ENCODE measurements at regions not wholly inside any gene's neighbourhood (a gene's known extent, or its start where the extent isn't known, plus 50 kb on each side); places are given as distances from the start of the nearest gene placed in this dataset.

- no peak for DNase-seq
Observed at GRCh38 chr11:91730620-91731019, 494.0 kb upstream of the FAT3 start.

GRCh38 chr11:91730057-91730456 lies 494.6 kb upstream of the FAT3 start:
- no peak for DNase-seq

DNA sequence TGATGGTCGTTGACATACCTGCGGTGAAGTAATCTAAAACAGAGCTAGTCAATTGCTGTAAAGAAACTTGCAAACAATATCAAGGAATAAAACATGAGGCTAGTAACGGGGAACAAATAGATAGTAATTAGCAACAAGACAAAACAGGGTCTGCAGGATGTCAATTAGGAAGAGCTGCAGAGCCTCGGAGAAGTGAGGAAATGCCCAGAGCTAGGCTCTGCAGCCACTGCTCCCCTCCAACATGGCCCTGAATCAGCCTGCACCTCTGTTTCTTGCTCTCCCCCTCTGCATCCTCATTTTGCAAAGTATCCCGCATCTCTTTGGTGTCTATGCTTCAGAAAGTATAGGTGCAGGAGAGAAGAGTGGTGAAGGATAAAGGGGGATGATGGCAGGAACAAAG lies 507.4 kb upstream of the FAT3 start:
- DNase-seq: no peak

GRCh38 chr11:91707652-91708482 lies 516.8 kb upstream of the FAT3 start:
- DNase-seq: no peak

- DNase-seq: no peak
Observed at GRCh38 chr11:91703042-91703441, 521.6 kb upstream of the FAT3 start.

GRCh38 chr11:91700854-91701253 lies 523.8 kb upstream of the FAT3 start:
- no peak for DNase-seq

DNA sequence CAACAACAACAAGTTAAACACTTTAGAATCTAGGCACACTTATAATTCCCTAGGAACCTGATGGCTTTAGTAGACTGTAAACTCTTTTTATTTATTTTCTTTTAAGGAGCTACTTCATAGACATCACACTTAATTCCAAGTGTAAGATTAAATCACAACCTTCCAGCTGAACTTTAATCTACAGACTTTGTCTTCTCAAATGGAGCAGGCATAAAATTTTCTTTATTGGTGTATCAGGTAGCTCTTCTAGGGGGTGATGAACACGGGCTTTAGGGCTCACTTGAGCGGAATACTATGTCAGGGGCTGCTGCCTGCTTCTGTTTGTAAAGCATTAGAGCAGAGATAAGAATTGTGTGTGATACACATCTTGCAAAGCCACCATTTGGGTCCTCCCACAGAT lies 525.8 kb upstream of the FAT3 start:
- no peak for DNase-seq

GRCh38 chr11:91694331-91694730 lies 530.3 kb upstream of the FAT3 start:
- DNase-seq: no peak

DNA sequence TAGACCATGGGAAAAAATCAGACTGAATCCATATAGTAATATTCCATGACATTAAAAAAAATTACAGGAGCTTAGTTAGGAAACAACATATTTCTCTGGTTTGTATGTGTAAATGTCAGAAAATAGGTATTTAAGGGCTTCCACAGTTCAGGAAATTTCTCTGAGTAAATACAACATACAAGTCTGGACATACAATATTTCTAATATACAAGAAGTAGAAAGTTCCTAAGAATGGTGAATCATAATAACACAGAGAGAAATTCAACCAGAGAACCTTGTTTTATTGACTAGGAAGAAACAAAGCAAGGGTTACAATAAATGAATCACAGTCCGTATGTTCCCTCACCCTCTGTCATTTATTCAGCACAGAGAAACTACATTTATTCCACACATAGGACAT lies 532.7 kb upstream of the FAT3 start:
- no peak for DNase-seq

GRCh38 chr11:91688672-91689071 lies 535.9 kb upstream of the FAT3 start:
- DNase-seq: no peak

DNA sequence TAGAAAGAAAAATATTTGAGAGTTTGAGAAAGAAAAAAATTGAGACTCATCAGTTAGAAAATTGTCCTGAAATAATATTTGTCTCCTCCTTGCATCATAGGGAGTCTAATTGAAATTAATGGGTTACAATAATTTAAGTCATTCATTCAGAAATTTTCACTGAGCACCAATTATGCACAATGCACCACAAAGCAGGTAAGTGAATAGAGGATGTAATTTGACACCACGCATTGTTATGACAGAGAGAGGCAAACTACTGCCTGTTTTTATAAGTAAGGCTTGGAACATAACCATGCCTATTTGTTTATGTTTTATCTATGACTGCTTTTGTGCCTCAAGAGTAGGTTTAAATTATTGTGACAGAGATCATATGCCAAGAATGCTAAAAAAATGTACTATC lies 537.9 kb upstream of the FAT3 start:
- DNase-seq: no peak

GRCh38 chr11:91686281-91686680 lies 538.3 kb upstream of the FAT3 start:
- no peak for DNase-seq

GRCh38 chr11:91673705-91674104 lies 550.9 kb upstream of the FAT3 start:
- DNase-seq: no peak

GRCh38 chr11:91664521-91664920 lies 560.1 kb upstream of the FAT3 start:
- DNase-seq: no peak

- no peak for DNase-seq
Observed at GRCh38 chr11:91660036-91660435, 564.6 kb upstream of the FAT3 start.

GRCh38 chr11:91654686-91655085 lies 569.9 kb upstream of the FAT3 start:
- no peak for DNase-seq

- DNase-seq: no peak
Observed at GRCh38 chr11:91653079-91653754, 571.4 kb upstream of the FAT3 start.

DNA sequence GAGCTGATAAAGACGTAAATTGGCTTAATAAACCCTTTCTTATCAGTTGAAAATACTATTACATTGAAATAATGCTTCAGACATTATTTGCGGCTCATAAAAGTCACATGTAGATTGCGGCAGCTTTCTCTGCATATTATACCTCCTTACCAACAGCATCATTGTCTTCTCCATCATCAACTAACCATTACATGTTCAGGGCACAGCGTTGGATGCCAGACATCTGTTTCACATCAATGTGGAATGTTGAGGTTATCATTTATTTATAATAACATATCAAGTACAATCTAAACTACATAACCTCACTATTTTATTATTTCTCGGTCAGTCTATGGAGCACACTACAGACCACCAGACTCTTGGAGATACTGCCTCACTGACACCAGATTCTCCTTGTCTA lies 573.8 kb upstream of the FAT3 start:
- no peak for DNase-seq

- no peak for DNase-seq
Observed at GRCh38 chr11:91641153-91641552, 583.5 kb upstream of the FAT3 start.

DNA sequence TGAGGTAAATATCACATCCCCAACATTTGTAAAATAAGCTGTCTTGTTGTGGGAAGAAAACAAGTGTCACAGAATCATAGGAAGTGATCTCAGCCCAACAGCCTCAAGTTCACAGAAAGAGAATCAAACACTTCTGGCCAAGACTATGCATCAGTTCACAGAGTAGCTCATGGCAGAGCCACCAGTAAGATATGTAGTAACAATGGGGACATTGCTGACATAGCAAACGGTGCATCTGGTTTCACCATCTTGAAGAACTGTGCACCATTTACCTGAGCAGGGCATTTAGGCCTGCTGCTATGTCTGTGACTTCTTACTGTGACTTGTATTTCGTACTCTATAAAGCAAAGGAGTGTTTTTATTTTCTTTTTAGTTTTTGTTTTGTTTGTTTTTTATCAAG lies 585.3 kb upstream of the FAT3 start:
- no peak for DNase-seq

GRCh38 chr11:91630916-91631673 lies 593.5 kb upstream of the FAT3 start:
- no peak for DNase-seq

DNA sequence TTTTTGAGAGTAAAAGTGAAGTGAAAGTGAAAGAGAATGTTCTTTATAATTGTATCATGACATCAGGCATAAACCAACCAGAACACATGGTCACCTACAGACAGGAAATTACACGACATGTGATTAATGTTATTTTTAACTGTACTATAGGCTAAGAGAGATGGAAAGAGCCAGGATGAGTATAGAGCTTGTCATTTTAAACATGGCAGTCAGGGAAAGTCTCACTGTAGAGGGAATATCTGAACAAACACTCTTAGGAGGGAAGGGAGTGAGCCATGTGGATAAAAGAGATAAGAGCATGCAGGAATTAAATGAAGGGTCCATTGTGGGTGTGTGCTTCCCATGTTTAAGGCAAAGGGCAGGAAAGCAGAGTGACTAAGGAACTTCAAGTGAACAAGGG lies 599.1 kb upstream of the FAT3 start:
- no peak for DNase-seq

- DNase-seq: no peak
Observed at GRCh38 chr11:91624021-91624420, 600.6 kb upstream of the FAT3 start.

GRCh38 chr11:91608677-91609076 lies 615.9 kb upstream of the FAT3 start:
- DNase-seq: no peak
